Vagina (tissue), 2 donors: ENCODE measurements at regions not wholly inside any gene's neighbourhood (a gene's known extent, or its start where the extent isn't known, plus 50 kb on each side); places are given as distances from the start of the nearest gene placed in this dataset.
"Not testable (repeated sequence)": the region's sequence is repeated elsewhere in the genome, so short reads cannot be mapped to it uniquely, and the experiment has no call there.

Experiments
- DNase-seq, 2 donors: peaks; one replicate each; pipeline ENCODE4 v3.0.0-alpha.2; 2017; ENCODE audit errors: extremely low spot score in 2 of 2
- H3K27ac ChIP-seq: fragments of 200-600 bp; sonication (generic); one replicate; pipeline ENCODE4 v1.5.1; 2019
- H3K27me3 ChIP-seq: fragments of 200-600 bp; sonication (generic); one replicate; pipeline ENCODE4 v1.5.1; 2019
- H3K36me3 ChIP-seq, 2 donors: fragments of 200-600 bp; sonication (generic); one replicate each; pipeline ENCODE4 v1.5.1; 2017 to 2019
- H3K4me1 ChIP-seq: fragments of 200-600 bp; sonication (generic); one replicate; pipeline ENCODE4 v1.5.1; 2019
- H3K4me3 ChIP-seq, 2 donors: fragments of 200-600 bp; sonication (generic); 1 replicate in 1 of 2; 2 replicates in 1 of 2; pipeline ENCODE4 v1.5.1; 2016 to 2019
- H3K9me3 ChIP-seq: fragments of 200-600 bp; sonication (generic); one replicate; pipeline ENCODE4 v1.5.1; 2019
- CTCF ChIP-seq, 3 experiments: fragments of 450-650 bp in 2 of 3; fragments of 200-600 bp in 1 of 3; sonication (generic) in 1 of 3; IDR thresholded peaks; one replicate each; pipeline ENCODE4 v1.5.1; 2017 to 2019; ENCODE audit warnings: antibody characterized with exemption in 3 of 3, mild to moderate bottlenecking in 2 of 3, moderate library complexity in 2 of 3
- POLR2A ChIP-seq, 2 donors: fragments of 450-650 bp; IDR thresholded peaks; one replicate each; pipeline ENCODE4 v1.6.1; 2017; ENCODE audit warnings: antibody characterized with exemption in 2 of 2, mild to moderate bottlenecking in 2 of 2, moderate library complexity in 2 of 2
- POLR2AphosphoS5 ChIP-seq, 2 donors: sonication (generic); formaldehyde crosslinking; IDR thresholded peaks; one replicate each; pipeline ENCODE4 v1.9.0; 2017; ENCODE audit warnings: antibody characterized with exemption in 2 of 2, mild to moderate bottlenecking in 2 of 2, low read depth in 1 of 2; ENCODE audit not compliant: insufficient read depth in 1 of 2
- intact Hi-C: fragments of 100-400 bp; cut with DNase I; formaldehyde crosslinking; loops from one replicate; pipeline ENCODE4 v1.15.1; 2023

GRCh38 chr14:23727566-23728335 lies 91.6 kb downstream of the DHRS2 start:
- DNase-seq = no peak
- Histone ChIP-seq H3K36me3 (no peaks in the 10 kb centered on the region), H3K4me1 (no peaks in the 10 kb centered on the region), H3K27ac (no peak overlapping the region), H3K9me3 (no peaks in the 10 kb centered on the region), H3K27me3 (no peaks in the 10 kb centered on the region), H3K4me3 (no peak overlapping the region)
- intact Hi-C loops = no loop called here
- TF ChIP-seq POLR2AphosphoS5 (IDR thresholded peaks at IDR 0.05; ENCODE audit: insufficient read depth in 1 of 2, low read depth in 1 of 2) = no peak
- TF ChIP-seq POLR2A (IDR thresholded peaks at IDR 0.05) = no peak
- no peak for TF ChIP-seq CTCF (IDR thresholded peaks at IDR 0.05)

- no peaks in the 10 kb centered on the region for H3K27me3 ChIP-seq
- no peaks in the 10 kb centered on the region for H3K4me1 ChIP-seq
- no peaks in the 10 kb centered on the region for H3K36me3 ChIP-seq
- no peaks in the 10 kb centered on the region for H3K9me3 ChIP-seq
- TF ChIP-seq CTCF (IDR thresholded peaks at IDR 0.05) (no peak), POLR2A (IDR thresholded peaks at IDR 0.05) (no peak), POLR2AphosphoS5 (IDR thresholded peaks at IDR 0.05; ENCODE audit: insufficient read depth in 1 of 2, low read depth in 1 of 2) (no peak)
- H3K27ac ChIP-seq = no peak overlapping the region
- DNase-seq = no peak
- intact Hi-C loops = no loop called here
- H3K4me3 ChIP-seq = no peak overlapping the region
These were observed 92.6 kb downstream of the DHRS2 start for GRCh38 chr14:23728791-23729190.

- DNase-seq = no peak
- no peak overlapping the region for H3K27ac ChIP-seq
- no peaks in the 10 kb centered on the region for H3K4me1 ChIP-seq
- intact Hi-C loops = no loop called here
- no peaks in the 10 kb centered on the region for H3K27me3 ChIP-seq
- H3K36me3 ChIP-seq = no peaks in the 10 kb centered on the region
- H3K9me3 ChIP-seq = no peaks in the 10 kb centered on the region
- no peak overlapping the region for H3K4me3 ChIP-seq
- TF ChIP-seq CTCF (IDR thresholded peaks at IDR 0.05) (no peak), POLR2A (IDR thresholded peaks at IDR 0.05) (no peak), POLR2AphosphoS5 (IDR thresholded peaks at IDR 0.05; ENCODE audit: insufficient read depth in 1 of 2, low read depth in 1 of 2) (no peak)
These were observed 93.7 kb downstream of the DHRS2 start for GRCh38 chr14:23729720-23730387.

- Histone ChIP-seq H3K27ac (no peak overlapping the region), H3K4me3 (no peak overlapping the region), H3K9me3 (no peaks in the 10 kb centered on the region), H3K36me3 (no peaks in the 10 kb centered on the region), H3K27me3 (no peaks in the 10 kb centered on the region), H3K4me1 (no peaks in the 10 kb centered on the region)
- no peak for TF ChIP-seq CTCF (IDR thresholded peaks at IDR 0.05)
- no peak for DNase-seq
- intact Hi-C loops = no loop called here
These were observed 99.2 kb downstream of the DHRS2 start for GRCh38 chr14:23735394-23735793.

GRCh38 chr14:23744368-23744767 lies 108.2 kb downstream of the DHRS2 start:
- DNase-seq, H3K4me1 ChIP-seq, H3K27ac ChIP-seq, H3K9me3 ChIP-seq, H3K4me3 ChIP-seq, H3K36me3 ChIP-seq, H3K27me3 ChIP-seq, intact Hi-C loops: not testable (repeated sequence)
